Liver (tissue), 7 donors: ENCODE measurements at regions not wholly inside any gene's neighbourhood (a gene's known extent, or its start where the extent isn't known, plus 50 kb on each side); places are given as distances from the start of the nearest gene placed in this dataset.

Experiments used
- DNase-seq: peaks from one replicate; pipeline ENCODE4 v3.0.0-alpha.2; 2017; ENCODE audit warnings: low spot score
- H3K27ac ChIP-seq, 2 donors: one replicate each; pipeline ENCODE4 v1.7.0; 2013; ENCODE audit warnings: inconsistent platforms in 2 of 2, low read length in 2 of 2, control low read depth in 1 of 2, low read depth in 1 of 2, mild to moderate bottlenecking in 1 of 2
- H3K27me3 ChIP-seq, 4 donors: one replicate each; pipeline versions ENCODE4 v1.6.1 to v1.7.0; 2013; ENCODE audit warnings: low read length in 3 of 4, inconsistent platforms in 1 of 4, mild to moderate bottlenecking in 1 of 4, moderate library complexity in 1 of 4; ENCODE audit not compliant: control insufficient read depth in 4 of 4, insufficient read depth in 4 of 4
- H3K36me3 ChIP-seq, 4 donors: one replicate each; pipeline versions ENCODE4 v1.6.1 to v1.7.0; 2013; ENCODE audit warnings: low read length in 3 of 4, mild to moderate bottlenecking in 3 of 4, low read depth in 1 of 4, moderate library complexity in 1 of 4; ENCODE audit not compliant: control insufficient read depth in 4 of 4, insufficient read depth in 3 of 4
- H3K4me1 ChIP-seq, 4 donors: one replicate each; pipeline versions ENCODE4 v1.6.1 to v1.7.0; 2013; ENCODE audit warnings: low read length in 3 of 4, mild to moderate bottlenecking in 3 of 4, moderate library complexity in 1 of 4; ENCODE audit not compliant: control insufficient read depth in 4 of 4, insufficient read depth in 4 of 4
- H3K4me3 ChIP-seq, 3 donors: one replicate each; pipeline versions ENCODE4 v1.6.1 to v1.7.0; 2013; ENCODE audit warnings: low read length in 3 of 3, control low read depth in 1 of 3, low read depth in 1 of 3, mild to moderate bottlenecking in 1 of 3
- H3K9ac ChIP-seq, 2 donors: one replicate each; pipeline ENCODE4 v1.7.0; 2013; ENCODE audit warnings: low read length in 2 of 2, mild to moderate bottlenecking in 2 of 2, moderate library complexity in 2 of 2, control low read depth in 1 of 2, low read depth in 1 of 2
- H3K9me3 ChIP-seq, 4 donors: one replicate each; pipeline versions ENCODE4 v1.6.1 to v1.7.0; 2013; ENCODE audit warnings: low read length in 3 of 4; ENCODE audit not compliant: control insufficient read depth in 4 of 4
- FOXA2 ChIP-seq: IDR thresholded peaks from 2 replicates; pipeline ENCODE4 v1.6.1; 2016; ENCODE audit warnings: antibody characterized with exemption
- GABPA ChIP-seq, 2 donors: IDR thresholded peaks in 1 of 2; conservative IDR thresholded peaks in 1 of 2; 2 replicates each; pipeline ENCODE4 v1.6.1; 2016; ENCODE audit warnings: antibody characterized with exemption in 2 of 2, mild to moderate bottlenecking in 1 of 2, moderate library complexity in 1 of 2
- HNF4A ChIP-seq, 2 donors: conservative IDR thresholded peaks; 2 replicates each; pipeline ENCODE4 v1.6.1; 2016; ENCODE audit warnings: antibody characterized with exemption in 2 of 2, mild to moderate bottlenecking in 2 of 2
- HNF4G ChIP-seq: IDR thresholded peaks from 2 replicates; pipeline ENCODE4 v1.6.1; 2016; ENCODE audit warnings: antibody characterized with exemption
- JUND ChIP-seq, 2 donors: IDR thresholded peaks; 2 replicates each; pipeline ENCODE4 v1.6.1; 2016; ENCODE audit warnings: antibody characterized with exemption in 2 of 2
- NR2F2 ChIP-seq: IDR thresholded peaks from 2 replicates; pipeline ENCODE4 v1.6.1; 2016; ENCODE audit warnings: antibody characterized with exemption
- RAD21 ChIP-seq, 2 donors: IDR thresholded peaks; 2 replicates each; pipeline ENCODE4 v1.6.1; 2016; ENCODE audit warnings: antibody characterized with exemption in 2 of 2, mild to moderate bottlenecking in 2 of 2
- RXRA ChIP-seq, 2 donors: IDR thresholded peaks; 2 replicates each; pipeline ENCODE4 v1.6.1; 2017 to 2018; ENCODE audit warnings: antibody characterized with exemption in 2 of 2, mild to moderate bottlenecking in 1 of 2
- SP1 ChIP-seq: IDR thresholded peaks from 2 replicates; pipeline ENCODE4 v1.6.1; 2018; ENCODE audit warnings: antibody characterized with exemption, mild to moderate bottlenecking
- TAF1 ChIP-seq: conservative IDR thresholded peaks from 2 replicates; pipeline ENCODE4 v1.6.1; 2016; ENCODE audit warnings: antibody characterized with exemption, mild to moderate bottlenecking
- YY1 ChIP-seq: IDR thresholded peaks from 2 replicates; pipeline ENCODE4 v1.6.1; 2016; ENCODE audit warnings: antibody characterized with exemption, mild to moderate bottlenecking
- WGBS: extraction: QIAGEN DNeasy Blood & Tissue Kit; methylation state at CpG from one replicate; pipeline ENCODE4 v1.1.7; 2013; 5-methylcytosine and 5-hydroxymethylcytosine counted together
- TF ChIP-seq, protein P1 (sequence below): IDR thresholded peaks from 2 replicates; pipeline ENCODE4 v1.6.1; 2016; ENCODE audit warnings: antibody characterized with exemption
- TF ChIP-seq, protein P2 (sequence below): IDR thresholded peaks from 2 replicates; pipeline ENCODE4 v1.6.1; 2016; ENCODE audit warnings: antibody characterized with exemption
- TF ChIP-seq, protein P3 (sequence below): IDR thresholded peaks from 2 replicates; pipeline ENCODE4 v1.6.1; 2016; ENCODE audit warnings: antibody characterized with exemption, mild to moderate bottlenecking
- donor health status: healthy.
- donor health status: healthy.
- donor health status: healthy.
- donor health status: healthy.

DNA sequence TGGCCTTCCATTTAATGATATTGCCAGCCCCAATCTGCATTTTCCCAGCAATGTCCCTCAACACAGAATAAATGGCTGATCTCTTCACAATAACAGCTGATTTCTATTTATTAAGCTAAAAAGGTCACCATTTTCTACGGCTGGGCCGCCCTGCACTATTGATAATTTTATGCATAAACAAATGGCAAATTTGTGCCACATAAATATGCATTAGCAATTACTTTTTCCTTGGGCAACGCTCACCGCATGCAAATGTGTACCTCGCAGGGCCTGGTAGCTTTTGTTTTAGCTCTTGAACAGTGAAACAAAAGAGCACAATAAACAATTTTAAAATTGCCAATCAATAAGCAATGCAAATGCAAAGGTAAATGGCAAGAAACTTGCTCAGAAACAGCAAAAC lies 331.9 kb upstream of the SOX5 start (continued):
- TF ChIP-seq RAD21 (IDR thresholded peaks at IDR 0.05) (no peak), FOXA2 (no peak)
- TF ChIP-seq, protein P1, sequence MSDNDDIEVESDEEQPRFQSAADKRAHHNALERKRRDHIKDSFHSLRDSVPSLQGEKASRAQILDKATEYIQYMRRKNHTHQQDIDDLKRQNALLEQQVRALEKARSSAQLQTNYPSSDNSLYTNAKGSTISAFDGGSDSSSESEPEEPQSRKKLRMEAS: no peak

DNA sequence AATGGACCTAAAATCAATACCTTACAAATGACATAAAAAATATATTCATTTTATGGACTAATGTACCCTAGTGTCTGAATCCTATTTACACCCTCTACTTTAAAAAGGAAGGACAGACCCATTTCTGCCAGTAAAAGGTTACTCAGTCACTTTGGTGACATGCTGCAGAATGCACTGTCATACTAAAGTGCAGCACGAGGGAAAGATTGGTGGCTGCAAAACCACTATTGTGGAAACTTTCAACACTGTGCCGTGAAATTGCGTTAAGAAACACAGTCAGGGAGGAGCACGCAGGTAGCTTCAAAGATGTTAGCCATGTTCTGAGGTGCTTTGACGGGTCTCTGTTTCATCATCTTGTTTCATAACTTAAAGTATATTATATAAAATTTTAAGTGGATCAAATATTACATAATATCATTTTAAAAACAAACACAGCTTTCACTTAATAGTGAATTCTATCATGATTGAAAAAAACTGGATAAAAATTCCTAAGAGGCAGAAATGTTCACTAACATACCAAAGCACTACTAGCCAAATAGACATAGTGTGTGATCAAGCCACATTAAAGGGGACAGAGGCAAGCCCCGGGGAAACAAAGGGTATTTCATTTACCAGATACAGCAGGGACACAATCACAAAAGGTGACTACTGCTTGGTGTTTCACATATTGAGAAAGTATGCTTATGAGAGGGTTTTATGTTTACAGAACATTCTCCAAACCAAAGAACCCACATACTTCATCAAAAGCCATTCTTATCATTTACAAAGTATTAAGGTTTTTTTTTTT lies 330.8 kb upstream of the SOX5 start:
- Histone ChIP-seq H3K9ac (no peak overlapping the region), H3K9me3 (no peaks in the 10 kb centered on the region), H3K36me3 (no peaks in the 10 kb centered on the region), H3K4me3 (no peak overlapping the region), H3K4me1 (no peaks in the 10 kb centered on the region), H3K27me3 (no peaks in the 10 kb centered on the region), H3K27ac (no peak overlapping the region)
- 65% methylated on average over 6 of the region's 6 CpGs for WGBS
- peak in 1 of 2 donors; percentile 25 for TF ChIP-seq HNF4A (conservative IDR thresholded peaks at IDR 0.05)
- TF ChIP-seq, protein P2, sequence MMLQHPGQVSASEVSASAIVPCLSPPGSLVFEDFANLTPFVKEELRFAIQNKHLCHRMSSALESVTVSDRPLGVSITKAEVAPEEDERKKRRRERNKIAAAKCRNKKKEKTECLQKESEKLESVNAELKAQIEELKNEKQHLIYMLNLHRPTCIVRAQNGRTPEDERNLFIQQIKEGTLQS: no peak
- no peak for DNase-seq

DNA sequence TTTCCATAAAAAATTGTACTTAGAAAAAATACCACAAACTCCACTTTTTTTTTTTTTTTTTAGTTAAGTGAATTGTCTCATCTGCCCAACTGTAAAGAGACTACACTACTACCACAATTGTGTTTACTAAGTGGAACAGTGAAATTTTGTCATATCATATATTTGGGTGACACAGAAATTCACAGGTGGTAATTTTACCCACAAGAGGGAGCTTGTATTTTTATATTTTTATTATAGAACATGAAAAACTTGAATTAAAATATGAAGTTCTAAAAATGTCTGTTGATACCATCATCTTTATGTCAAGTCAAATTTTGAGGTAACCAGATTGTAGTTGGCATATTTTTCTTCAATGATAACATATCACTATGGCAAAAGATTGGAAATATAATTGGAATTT lies 329.4 kb upstream of the SOX5 start:
- DNase-seq: no peak
- no peak for TF ChIP-seq GABPA (IDR thresholded peaks at IDR 0.05 in 1 of 2, conservative IDR thresholded peaks at IDR 0.05 in 1 of 2)
- TF ChIP-seq RXRA (IDR thresholded peaks at IDR 0.05): no peak
- no peak for TF ChIP-seq NR2F2
- TF ChIP-seq, protein P2: no peak
- no peak for TF ChIP-seq HNF4G
- TF ChIP-seq TAF1: no peak
- no peak for TF ChIP-seq RAD21 (IDR thresholded peaks at IDR 0.05)
- TF ChIP-seq JUND (IDR thresholded peaks at IDR 0.05): no peak
- no peak for TF ChIP-seq SP1
- TF ChIP-seq, protein P3, sequence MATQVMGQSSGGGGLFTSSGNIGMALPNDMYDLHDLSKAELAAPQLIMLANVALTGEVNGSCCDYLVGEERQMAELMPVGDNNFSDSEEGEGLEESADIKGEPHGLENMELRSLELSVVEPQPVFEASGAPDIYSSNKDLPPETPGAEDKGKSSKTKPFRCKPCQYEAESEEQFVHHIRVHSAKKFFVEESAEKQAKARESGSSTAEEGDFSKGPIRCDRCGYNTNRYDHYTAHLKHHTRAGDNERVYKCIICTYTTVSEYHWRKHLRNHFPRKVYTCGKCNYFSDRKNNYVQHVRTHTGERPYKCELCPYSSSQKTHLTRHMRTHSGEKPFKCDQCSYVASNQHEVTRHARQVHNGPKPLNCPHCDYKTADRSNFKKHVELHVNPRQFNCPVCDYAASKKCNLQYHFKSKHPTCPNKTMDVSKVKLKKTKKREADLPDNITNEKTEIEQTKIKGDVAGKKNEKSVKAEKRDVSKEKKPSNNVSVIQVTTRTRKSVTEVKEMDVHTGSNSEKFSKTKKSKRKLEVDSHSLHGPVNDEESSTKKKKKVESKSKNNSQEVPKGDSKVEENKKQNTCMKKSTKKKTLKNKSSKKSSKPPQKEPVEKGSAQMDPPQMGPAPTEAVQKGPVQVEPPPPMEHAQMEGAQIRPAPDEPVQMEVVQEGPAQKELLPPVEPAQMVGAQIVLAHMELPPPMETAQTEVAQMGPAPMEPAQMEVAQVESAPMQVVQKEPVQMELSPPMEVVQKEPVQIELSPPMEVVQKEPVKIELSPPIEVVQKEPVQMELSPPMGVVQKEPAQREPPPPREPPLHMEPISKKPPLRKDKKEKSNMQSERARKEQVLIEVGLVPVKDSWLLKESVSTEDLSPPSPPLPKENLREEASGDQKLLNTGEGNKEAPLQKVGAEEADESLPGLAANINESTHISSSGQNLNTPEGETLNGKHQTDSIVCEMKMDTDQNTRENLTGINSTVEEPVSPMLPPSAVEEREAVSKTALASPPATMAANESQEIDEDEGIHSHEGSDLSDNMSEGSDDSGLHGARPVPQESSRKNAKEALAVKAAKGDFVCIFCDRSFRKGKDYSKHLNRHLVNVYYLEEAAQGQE: no peak
- no peak for TF ChIP-seq YY1
- no peaks in the 10 kb centered on the region for H3K36me3 ChIP-seq
- H3K9me3 ChIP-seq: no peaks in the 10 kb centered on the region
- no peaks in the 10 kb centered on the region for H3K27me3 ChIP-seq
- no peak overlapping the region for H3K9ac ChIP-seq
- H3K4me3 ChIP-seq: no peak overlapping the region
- no peaks in the 10 kb centered on the region for H3K4me1 ChIP-seq
- H3K27ac ChIP-seq: no peak overlapping the region
